ENCODE measurements at regions not wholly inside any gene's neighbourhood (a gene's known extent, or its start where the extent isn't known, plus 50 kb on each side); places are given as distances from the start of the nearest gene placed in this dataset.

DNA sequence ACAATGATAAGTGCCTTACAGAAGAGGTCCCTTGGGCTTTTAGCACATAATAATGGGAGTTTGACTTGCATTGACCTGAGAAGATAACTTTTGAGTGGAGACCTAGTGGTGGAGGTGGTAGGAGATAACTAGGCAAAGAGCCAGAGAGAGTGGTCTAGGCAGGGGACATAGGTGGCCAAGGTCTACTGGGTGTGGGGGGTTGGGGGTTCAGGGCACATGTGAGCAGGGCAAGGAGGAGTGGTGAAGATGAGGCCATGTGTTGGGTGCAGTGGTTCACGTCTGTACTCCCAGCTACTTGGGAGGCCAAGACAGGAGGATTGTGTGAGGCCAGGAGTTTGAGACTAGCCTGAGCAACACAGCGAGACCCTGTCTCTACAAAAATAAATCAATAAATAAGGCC lies 74.3 kb upstream of the CTNNBL1 start:
- H3K4me1 ChIP-seq (ENCODE audit: insufficient read depth) = no peaks in the 10 kb centered on the region
- H3K9me2 ChIP-seq (replicated peaks; ENCODE audit: insufficient read depth) = no peaks in the 10 kb centered on the region
- peaks cover 6% of the 10 kb centered on the region for H3K27me3 ChIP-seq
- H3K4me3 ChIP-seq = no peak overlapping the region
- TF ChIP-seq, protein P1, sequence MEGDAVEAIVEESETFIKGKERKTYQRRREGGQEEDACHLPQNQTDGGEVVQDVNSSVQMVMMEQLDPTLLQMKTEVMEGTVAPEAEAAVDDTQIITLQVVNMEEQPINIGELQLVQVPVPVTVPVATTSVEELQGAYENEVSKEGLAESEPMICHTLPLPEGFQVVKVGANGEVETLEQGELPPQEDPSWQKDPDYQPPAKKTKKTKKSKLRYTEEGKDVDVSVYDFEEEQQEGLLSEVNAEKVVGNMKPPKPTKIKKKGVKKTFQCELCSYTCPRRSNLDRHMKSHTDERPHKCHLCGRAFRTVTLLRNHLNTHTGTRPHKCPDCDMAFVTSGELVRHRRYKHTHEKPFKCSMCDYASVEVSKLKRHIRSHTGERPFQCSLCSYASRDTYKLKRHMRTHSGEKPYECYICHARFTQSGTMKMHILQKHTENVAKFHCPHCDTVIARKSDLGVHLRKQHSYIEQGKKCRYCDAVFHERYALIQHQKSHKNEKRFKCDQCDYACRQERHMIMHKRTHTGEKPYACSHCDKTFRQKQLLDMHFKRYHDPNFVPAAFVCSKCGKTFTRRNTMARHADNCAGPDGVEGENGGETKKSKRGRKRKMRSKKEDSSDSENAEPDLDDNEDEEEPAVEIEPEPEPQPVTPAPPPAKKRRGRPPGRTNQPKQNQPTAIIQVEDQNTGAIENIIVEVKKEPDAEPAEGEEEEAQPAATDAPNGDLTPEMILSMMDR (IDR thresholded peaks at IDR 0.05; ENCODE audit: poor library complexity) = no peak
- TF ChIP-seq EZH2 (IDR thresholded peaks at IDR 0.05; ENCODE audit: borderline replicate concordance) (no peak), EZH2phosphoT487 (IDR thresholded peaks at IDR 0.05; ENCODE audit: low read depth, severe bottlenecking, unreplicated experiment) (no peak)
- no peaks in the 10 kb centered on the region for H3K9me3 ChIP-seq (ENCODE audit: low read depth)
- WGBS (ENCODE audit: low lambda C conversion rate, missing lambda C conversion rate) = 69% methylated on average over 2 of the region's 2 CpGs
- H3K27ac ChIP-seq = no peak overlapping the region
- H3K36me3 ChIP-seq (replicated peaks; ENCODE audit: insufficient read depth, low read depth) = no peaks in the 10 kb centered on the region
- no peak for DNase-seq (ENCODE audit: low spot score)
- no peaks in the 10 kb centered on the region for H4K20me1 ChIP-seq (ENCODE audit: insufficient read depth, poor library complexity, severe bottlenecking)
- H2AFZ ChIP-seq = no peak overlapping the region
- H3K79me2 ChIP-seq = no peaks in the 10 kb centered on the region
- H3K4me2 ChIP-seq = no peak overlapping the region

DNA sequence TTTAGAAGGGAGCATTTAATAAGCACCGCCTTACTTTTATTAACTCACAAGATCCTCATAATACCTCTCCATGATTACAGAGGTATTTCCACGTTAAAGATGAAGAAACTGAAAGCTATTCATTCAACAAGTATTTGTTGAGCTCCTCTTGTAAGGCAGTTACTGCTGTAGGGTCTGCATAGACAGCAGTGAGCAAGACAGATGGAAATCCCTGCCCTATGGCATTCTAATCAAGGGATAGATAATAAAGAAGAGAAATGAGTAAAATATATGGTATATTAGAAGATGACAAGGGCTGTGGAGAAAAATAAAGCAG lies 77.8 kb upstream of the CTNNBL1 start:
- Histone ChIP-seq H2AFZ (no peak overlapping the region), H3K27me3 (peaks cover 6% of the 10 kb centered on the region), H3K9me2 (replicated peaks; ENCODE audit: insufficient read depth) (no peaks in the 10 kb centered on the region), H3K4me1 (ENCODE audit: insufficient read depth) (no peaks in the 10 kb centered on the region), H3K4me3 (no peak overlapping the region), H3K9me3 (ENCODE audit: low read depth) (no peaks in the 10 kb centered on the region), H3K79me2 (no peaks in the 10 kb centered on the region), H3K36me3 (replicated peaks; ENCODE audit: insufficient read depth, low read depth) (no peaks in the 10 kb centered on the region), H4K20me1 (ENCODE audit: insufficient read depth, poor library complexity, severe bottlenecking) (no peaks in the 10 kb centered on the region), H3K27ac (no peak overlapping the region), H3K4me2 (no peak overlapping the region)
- TF ChIP-seq, protein P1 (IDR thresholded peaks at IDR 0.05; ENCODE audit: poor library complexity) = no peak
- no peak for TF ChIP-seq EZH2phosphoT487 (IDR thresholded peaks at IDR 0.05; ENCODE audit: low read depth, severe bottlenecking, unreplicated experiment)
- TF ChIP-seq EZH2 (IDR thresholded peaks at IDR 0.05; ENCODE audit: borderline replicate concordance) = no peak
- DNase-seq (ENCODE audit: low spot score) = no peak
- 35% methylated on average over 2 of the region's 2 CpGs for WGBS (ENCODE audit: low lambda C conversion rate, missing lambda C conversion rate)

DNA sequence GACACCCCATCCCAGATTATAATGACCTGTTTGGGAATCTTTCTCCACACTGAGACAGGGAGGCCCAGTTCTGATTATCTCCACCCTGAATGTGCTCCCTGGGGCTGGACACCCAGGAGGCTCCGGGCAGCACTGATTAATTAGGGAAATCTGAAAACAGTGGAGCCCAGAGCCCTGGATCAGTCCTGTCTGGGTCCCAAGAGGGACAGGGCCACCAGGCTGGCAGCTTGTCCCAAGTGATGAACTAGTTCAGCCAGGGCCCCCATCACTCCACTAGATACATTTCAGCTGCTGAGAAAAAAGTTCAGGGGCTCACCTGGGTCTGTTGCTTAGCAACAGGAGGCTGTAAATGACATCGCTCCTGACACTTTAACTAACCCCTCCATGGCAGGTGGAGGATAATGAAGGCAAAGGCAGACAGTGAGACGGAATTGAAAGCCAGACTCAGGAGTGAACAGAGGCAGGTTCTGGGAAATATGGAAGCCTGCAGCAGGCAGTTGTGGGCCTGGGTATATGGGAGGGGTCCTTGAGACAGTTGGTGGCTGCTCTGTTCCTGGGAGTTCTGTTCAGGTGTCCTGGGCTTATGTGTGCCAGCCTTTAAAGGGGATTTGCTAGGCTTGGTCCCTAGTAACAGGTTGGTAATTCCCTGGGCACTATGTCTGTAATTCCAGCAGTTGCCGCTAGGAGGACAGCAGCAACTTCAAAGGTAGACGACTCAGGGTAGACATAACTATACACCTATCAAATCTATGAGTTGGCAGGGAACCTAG lies 78.3 kb upstream of the CTNNBL1 start:
- peaks cover 2% of the 10 kb centered on the region for H3K27me3 ChIP-seq
- no peak overlapping the region for H3K4me3 ChIP-seq
- peak; percentile 46 for DNase-seq (ENCODE audit: low spot score)
- no peaks in the 10 kb centered on the region for H3K36me3 ChIP-seq (replicated peaks; ENCODE audit: insufficient read depth, low read depth)
- H3K79me2 ChIP-seq = no peaks in the 10 kb centered on the region
- TF ChIP-seq, protein P1 (IDR thresholded peaks at IDR 0.05; ENCODE audit: poor library complexity) = peak; percentile 47
- TF ChIP-seq EZH2 (IDR thresholded peaks at IDR 0.05; ENCODE audit: borderline replicate concordance) = no peak
- H4K20me1 ChIP-seq (ENCODE audit: insufficient read depth, poor library complexity, severe bottlenecking) = no peaks in the 10 kb centered on the region
- H3K4me2 ChIP-seq = no peak overlapping the region
- no peak overlapping the region for H2AFZ ChIP-seq
- no peaks in the 10 kb centered on the region for H3K4me1 ChIP-seq (ENCODE audit: insufficient read depth)
- no peaks in the 10 kb centered on the region for H3K9me3 ChIP-seq (ENCODE audit: low read depth)
- WGBS (ENCODE audit: low lambda C conversion rate, missing lambda C conversion rate) = 45% methylated on average over 5 of the region's 5 CpGs
- no peaks in the 10 kb centered on the region for H3K9me2 ChIP-seq (replicated peaks; ENCODE audit: insufficient read depth)
- H3K27ac ChIP-seq = no peak overlapping the region
